Body of pancreas (tissue), 4 donors: ENCODE measurements at regions not wholly inside any gene's neighbourhood (a gene's known extent, or its start where the extent isn't known, plus 50 kb on each side); places are given as distances from the start of the nearest gene placed in this dataset.

Experiments used
- CTCF ChIP-seq, 7 experiments: fragments of 450-650 bp in 4 of 7; fragments of 200-600 bp in 3 of 7; sonication (generic) in 3 of 7; IDR thresholded peaks; one replicate each; pipeline ENCODE4 v1.5.1; 2016 to 2019; ENCODE audit warnings: antibody characterized with exemption in 7 of 7
- POLR2A ChIP-seq, 3 donors: fragments of 450-650 bp; IDR thresholded peaks; one replicate each; pipeline ENCODE4 v1.6.1; 2016; ENCODE audit warnings: antibody characterized with exemption in 3 of 3, mild to moderate bottlenecking in 2 of 3

- TF ChIP-seq CTCF (IDR thresholded peaks at IDR 0.05) (no peak), POLR2A (IDR thresholded peaks at IDR 0.05) (no peak)
Measured at GRCh38 chr5:1735320-1735970, 64.2 kb downstream of the MRPL36 start.
